GM18498 (cell line): ENCODE measurements at regions not wholly inside any gene's neighbourhood (a gene's known extent, or its start where the extent isn't known, plus 50 kb on each side); places are given as distances from the start of the nearest gene placed in this dataset.

Source experiments
- ATAC-seq: cut with Tn5 transposase; IDR thresholded peaks from one replicate; pipeline ENCODE4 v1.9.1; 2021; ENCODE audit warnings: mild to moderate bottlenecking, moderate library complexity; ENCODE audit not compliant: unreplicated experiment

- no peak for ATAC-seq
Observed at GRCh38 chr6:163950159-163950558, 535.6 kb downstream of the QKI start.

GRCh38 chr6:163949431-163949830 lies 534.9 kb downstream of the QKI start:
- ATAC-seq = no peak

GRCh38 chr6:163948250-163948649 lies 533.7 kb downstream of the QKI start:
- no peak for ATAC-seq

GRCh38 chr6:163947276-163947675 lies 532.8 kb downstream of the QKI start:
- no peak for ATAC-seq

- no peak for ATAC-seq
Observed at GRCh38 chr6:163946437-163946836, 531.9 kb downstream of the QKI start.

- no peak for ATAC-seq
Observed at GRCh38 chr6:163945808-163946207, 531.3 kb downstream of the QKI start.

- ATAC-seq = no peak
Observed at GRCh38 chr6:163944897-163945296, 530.4 kb downstream of the QKI start.

GRCh38 chr6:163943607-163944385 lies 529.3 kb downstream of the QKI start:
- ATAC-seq = no peak

GRCh38 chr6:163942790-163943189 lies 528.3 kb downstream of the QKI start:
- ATAC-seq = no peak

- no peak for ATAC-seq
Observed at GRCh38 chr6:163941624-163941976, 527.1 kb downstream of the QKI start.

GRCh38 chr6:163940705-163941623 lies 526.4 kb downstream of the QKI start:
- no peak for ATAC-seq

GRCh38 chr6:163937071-163937470 lies 522.6 kb downstream of the QKI start:
- no peak for ATAC-seq

GRCh38 chr6:163935158-163935762 lies 520.7 kb downstream of the QKI start:
- no peak for ATAC-seq

GRCh38 chr6:163930012-163930411 lies 515.5 kb downstream of the QKI start:
- no peak for ATAC-seq

GRCh38 chr6:163929538-163929937 lies 515.0 kb downstream of the QKI start:
- ATAC-seq = no peak

- no peak for ATAC-seq
Observed at GRCh38 chr6:163926642-163927041, 512.1 kb downstream of the QKI start.

GRCh38 chr6:163925839-163926238 lies 511.3 kb downstream of the QKI start:
- no peak for ATAC-seq

- no peak for ATAC-seq
Observed at GRCh38 chr6:163923658-163924411, 509.3 kb downstream of the QKI start.

- ATAC-seq = no peak
Observed at GRCh38 chr6:163922562-163922961, 508.0 kb downstream of the QKI start.

- no peak for ATAC-seq
Observed at GRCh38 chr6:163919652-163920051, 505.1 kb downstream of the QKI start.
